H54 (cell line): ENCODE measurements at regions not wholly inside any gene's neighbourhood (a gene's known extent, or its start where the extent isn't known, plus 50 kb on each side); places are given as distances from the start of the nearest gene placed in this dataset.

Source experiments
- DNase-seq: peaks from one replicate; pipeline ENCODE4 v3.0.0; 2011; ENCODE audit warnings: low spot score, mixed read lengths; ENCODE audit not compliant: insufficient read length
- FAIRE-seq: peaks from 3 replicates; lab custom pipeline; 2011; peaks lifted over from hg19 to GRCh38; lab: Jason Lieb, UNC
- POLR2A ChIP-seq: IDR thresholded peaks from 2 replicates; pipeline ENCODE4 v1.6.1; 2011; ENCODE audit warnings: low read depth, mild to moderate bottlenecking, low read length

- FAIRE-seq (no peak), DNase-seq (no peak)
- no peak for TF ChIP-seq POLR2A
Measured at GRCh38 chr3:152555666-152556291, 279.2 kb upstream of the P2RY1 start.

GRCh38 chr3:152556731-152557254 lies 278.1 kb upstream of the P2RY1 start:
- DNase-seq = peak; percentile 13
- TF ChIP-seq POLR2A = no peak
- peak; percentile 60 for FAIRE-seq

GRCh38 chr3:152557302-152557999 lies 277.5 kb upstream of the P2RY1 start:
- FAIRE-seq = no peak
- no peak for TF ChIP-seq POLR2A
- DNase-seq = no peak

GRCh38 chr3:152558386-152558785 lies 276.5 kb upstream of the P2RY1 start:
- no peak for TF ChIP-seq POLR2A
- FAIRE-seq (no peak), DNase-seq (no peak)

GRCh38 chr3:152559246-152559645 lies 275.7 kb upstream of the P2RY1 start:
- no peak for TF ChIP-seq POLR2A
- DNase-seq = no peak
- no peak for FAIRE-seq

GRCh38 chr3:152564459-152564858 lies 270.5 kb upstream of the P2RY1 start:
- TF ChIP-seq POLR2A = no peak
- no peak for DNase-seq
- FAIRE-seq = no peak

GRCh38 chr3:152574461-152575079 lies 260.4 kb upstream of the P2RY1 start:
- no peak for TF ChIP-seq POLR2A
- DNase-seq = no peak
- peak; percentile 97 for FAIRE-seq

- FAIRE-seq = no peak
- TF ChIP-seq POLR2A = no peak
- no peak for DNase-seq
Measured at GRCh38 chr3:152578769-152579168, 256.2 kb upstream of the P2RY1 start.

GRCh38 chr3:152581951-152582350 lies 253.0 kb upstream of the P2RY1 start:
- FAIRE-seq = no peak
- DNase-seq = no peak
- no peak for TF ChIP-seq POLR2A

- DNase-seq = no peak
- no peak for FAIRE-seq
- TF ChIP-seq POLR2A = no peak
Measured at GRCh38 chr3:152583963-152584362, 251.0 kb upstream of the P2RY1 start.

- no peak for DNase-seq
Measured at GRCh38 chr3:152586974-152587373, 248.0 kb upstream of the P2RY1 start.

GRCh38 chr3:152587861-152588260 lies 247.1 kb upstream of the P2RY1 start:
- DNase-seq (no peak), FAIRE-seq (no peak)
- no peak for TF ChIP-seq POLR2A

More at GRCh38 chr3:152586974-152587373, 248.0 kb upstream of the P2RY1 start:
- FAIRE-seq = no peak
- TF ChIP-seq POLR2A = no peak

- FAIRE-seq (no peak), DNase-seq (no peak)
- TF ChIP-seq POLR2A = no peak
Measured at GRCh38 chr3:152589644-152590043, 245.3 kb upstream of the P2RY1 start.

- no peak for TF ChIP-seq POLR2A
- FAIRE-seq = no peak
- DNase-seq = no peak
Measured at GRCh38 chr3:152591515-152591914, 243.4 kb upstream of the P2RY1 start.

GRCh38 chr3:152593242-152593641 lies 241.7 kb upstream of the P2RY1 start:
- no peak for DNase-seq
- TF ChIP-seq POLR2A = no peak
- no peak for FAIRE-seq
